ENCODE measurements at regions not wholly inside any gene's neighbourhood (a gene's known extent, or its start where the extent isn't known, plus 50 kb on each side); places are given as distances from the start of the nearest gene placed in this dataset.

DNA sequence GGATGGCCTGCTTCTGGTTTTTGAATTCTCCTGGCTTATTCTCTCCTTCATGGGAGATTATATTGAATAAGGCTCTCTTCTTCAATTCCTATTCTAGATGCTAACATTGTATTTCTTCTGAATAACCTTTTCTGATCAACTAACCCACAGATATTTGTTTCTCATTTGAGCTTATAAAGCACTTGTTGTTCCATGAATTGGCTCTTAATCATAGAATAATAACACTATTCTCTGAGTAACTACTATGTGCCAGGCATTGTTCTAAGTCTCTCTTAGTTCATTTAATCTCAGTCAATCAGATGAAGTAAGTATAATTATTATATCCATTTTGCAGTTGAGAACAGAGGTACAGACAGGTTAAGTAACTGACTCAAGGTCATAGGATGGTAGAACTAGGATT, 136.3 kb upstream of the MLIP start:
- no peak for DNase-seq (ENCODE audit: low read depth in 2 of 2)
- TF ChIP-seq, protein P1, sequence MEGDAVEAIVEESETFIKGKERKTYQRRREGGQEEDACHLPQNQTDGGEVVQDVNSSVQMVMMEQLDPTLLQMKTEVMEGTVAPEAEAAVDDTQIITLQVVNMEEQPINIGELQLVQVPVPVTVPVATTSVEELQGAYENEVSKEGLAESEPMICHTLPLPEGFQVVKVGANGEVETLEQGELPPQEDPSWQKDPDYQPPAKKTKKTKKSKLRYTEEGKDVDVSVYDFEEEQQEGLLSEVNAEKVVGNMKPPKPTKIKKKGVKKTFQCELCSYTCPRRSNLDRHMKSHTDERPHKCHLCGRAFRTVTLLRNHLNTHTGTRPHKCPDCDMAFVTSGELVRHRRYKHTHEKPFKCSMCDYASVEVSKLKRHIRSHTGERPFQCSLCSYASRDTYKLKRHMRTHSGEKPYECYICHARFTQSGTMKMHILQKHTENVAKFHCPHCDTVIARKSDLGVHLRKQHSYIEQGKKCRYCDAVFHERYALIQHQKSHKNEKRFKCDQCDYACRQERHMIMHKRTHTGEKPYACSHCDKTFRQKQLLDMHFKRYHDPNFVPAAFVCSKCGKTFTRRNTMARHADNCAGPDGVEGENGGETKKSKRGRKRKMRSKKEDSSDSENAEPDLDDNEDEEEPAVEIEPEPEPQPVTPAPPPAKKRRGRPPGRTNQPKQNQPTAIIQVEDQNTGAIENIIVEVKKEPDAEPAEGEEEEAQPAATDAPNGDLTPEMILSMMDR (IDR thresholded peaks at IDR 0.05; ENCODE audit: low read depth, low read length), result no peak
- H3K4me3 ChIP-seq (replicated peaks in 1 of 2; ENCODE audit: low read depth in 2 of 2, low read length in 2 of 2), result no peak overlapping the region

- H3K4me3 ChIP-seq (replicated peaks in 1 of 2; ENCODE audit: low read depth in 2 of 2, low read length in 2 of 2), result no peak overlapping the region
- TF ChIP-seq, protein P1 (IDR thresholded peaks at IDR 0.05; ENCODE audit: low read depth, low read length), result no peak
- peak in 1 of 2 donors; percentile 49 for DNase-seq (ENCODE audit: low read depth in 2 of 2)
Observed at GRCh38 chr6:53975941-53976615, 135.2 kb upstream of the MLIP start.

DNA sequence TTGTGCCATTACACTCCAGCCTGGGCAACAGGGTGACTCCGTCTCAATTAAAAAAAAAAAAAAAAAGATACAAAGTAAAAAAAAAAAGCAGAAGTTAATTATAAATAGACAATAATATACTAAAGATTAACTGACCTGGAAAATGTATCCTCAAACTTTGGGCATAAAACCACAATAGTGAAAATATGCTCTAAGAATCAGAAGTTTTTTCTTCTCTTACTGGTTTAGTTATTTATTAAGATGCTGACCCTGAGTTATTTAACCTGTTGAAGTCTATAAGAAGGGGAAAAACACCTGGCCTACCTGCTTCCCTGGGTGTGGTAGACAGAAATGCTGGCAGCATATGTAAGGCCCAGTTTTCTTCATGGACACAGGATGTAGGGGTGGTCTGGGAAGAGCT, 133.7 kb upstream of the MLIP start:
- H3K4me3 ChIP-seq (replicated peaks in 1 of 2; ENCODE audit: low read depth in 2 of 2, low read length in 2 of 2), result no peak overlapping the region
- no peak for DNase-seq (ENCODE audit: low read depth in 2 of 2)
- TF ChIP-seq, protein P1 (IDR thresholded peaks at IDR 0.05; ENCODE audit: low read depth, low read length), result no peak

- no peak overlapping the region for H3K4me3 ChIP-seq (replicated peaks in 1 of 2; ENCODE audit: low read depth in 2 of 2, low read length in 2 of 2)
- TF ChIP-seq, protein P1 (IDR thresholded peaks at IDR 0.05; ENCODE audit: low read depth, low read length), result peak; percentile 76
- peak; percentile 69 to 74 for DNase-seq (ENCODE audit: low read depth in 2 of 2)
Observed at GRCh38 chr6:53979468-53980067, 131.7 kb upstream of the MLIP start.

DNA sequence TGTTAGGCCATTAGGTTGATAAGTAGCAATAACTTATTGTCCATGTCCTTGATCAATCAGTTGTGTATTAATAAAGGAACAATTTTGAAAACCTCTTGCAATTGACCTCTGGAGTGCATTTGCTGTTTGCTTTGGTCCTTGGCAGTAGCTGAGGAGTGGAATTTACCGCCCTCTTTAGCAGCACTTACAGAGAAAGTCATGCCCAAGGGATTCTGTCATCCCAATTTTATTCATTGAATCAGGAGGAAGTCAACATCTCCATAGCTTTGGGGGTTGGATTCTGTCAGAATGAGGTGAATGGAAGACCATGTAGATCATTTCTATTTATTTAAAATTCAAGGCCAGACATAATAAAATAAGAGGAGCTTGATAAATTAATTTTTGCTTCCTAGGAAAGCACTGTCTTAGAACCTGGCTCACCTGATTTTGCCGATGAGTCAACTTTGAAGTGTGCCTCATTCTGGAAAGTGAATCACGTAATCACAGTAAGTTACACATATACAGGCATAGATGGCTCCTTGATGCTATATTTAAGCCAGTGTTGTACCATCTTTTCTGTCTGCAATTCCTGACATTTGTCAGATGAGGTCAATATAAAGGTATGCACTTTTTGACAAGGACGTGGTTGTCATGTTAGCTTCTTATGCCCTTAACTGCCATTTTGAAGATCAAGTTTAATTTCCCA, 128.7 kb upstream of the MLIP start:
- H3K4me3 ChIP-seq (replicated peaks in 1 of 2; ENCODE audit: low read depth in 2 of 2, low read length in 2 of 2), result no peak overlapping the region
- DNase-seq (ENCODE audit: low read depth in 2 of 2), result peak in 1 of 2 donors; percentile 26
- TF ChIP-seq, protein P1 (IDR thresholded peaks at IDR 0.05; ENCODE audit: low read depth, low read length), result no peak

DNA sequence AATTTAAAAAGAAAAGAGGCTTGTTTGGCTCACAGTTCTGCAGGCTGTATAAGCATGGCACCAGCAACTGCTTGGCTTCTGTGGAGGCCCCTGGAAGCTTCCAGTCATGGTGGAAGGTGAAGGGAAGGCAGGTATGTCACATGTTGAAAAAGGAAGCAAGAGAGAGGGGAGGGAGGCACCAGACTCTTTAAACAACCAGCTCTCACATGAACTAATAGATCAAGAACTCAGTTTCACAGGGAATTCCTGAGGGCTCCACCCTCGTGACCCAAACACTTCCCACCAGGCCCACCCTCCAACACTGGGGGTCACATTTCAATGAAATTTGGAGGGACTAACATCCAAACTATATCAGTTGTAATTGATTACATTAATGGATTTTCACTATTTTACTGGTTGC, 127.9 kb upstream of the MLIP start:
- no peak overlapping the region for H3K4me3 ChIP-seq (replicated peaks in 1 of 2; ENCODE audit: low read depth in 2 of 2, low read length in 2 of 2)
- peak in 1 of 2 donors; percentile 23 for DNase-seq (ENCODE audit: low read depth in 2 of 2)
- TF ChIP-seq, protein P1 (IDR thresholded peaks at IDR 0.05; ENCODE audit: low read depth, low read length), result no peak
